ENCODE measurements at regions not wholly inside any gene's neighbourhood (a gene's known extent, or its start where the extent isn't known, plus 50 kb on each side); places are given as distances from the start of the nearest gene placed in this dataset.

DNA sequence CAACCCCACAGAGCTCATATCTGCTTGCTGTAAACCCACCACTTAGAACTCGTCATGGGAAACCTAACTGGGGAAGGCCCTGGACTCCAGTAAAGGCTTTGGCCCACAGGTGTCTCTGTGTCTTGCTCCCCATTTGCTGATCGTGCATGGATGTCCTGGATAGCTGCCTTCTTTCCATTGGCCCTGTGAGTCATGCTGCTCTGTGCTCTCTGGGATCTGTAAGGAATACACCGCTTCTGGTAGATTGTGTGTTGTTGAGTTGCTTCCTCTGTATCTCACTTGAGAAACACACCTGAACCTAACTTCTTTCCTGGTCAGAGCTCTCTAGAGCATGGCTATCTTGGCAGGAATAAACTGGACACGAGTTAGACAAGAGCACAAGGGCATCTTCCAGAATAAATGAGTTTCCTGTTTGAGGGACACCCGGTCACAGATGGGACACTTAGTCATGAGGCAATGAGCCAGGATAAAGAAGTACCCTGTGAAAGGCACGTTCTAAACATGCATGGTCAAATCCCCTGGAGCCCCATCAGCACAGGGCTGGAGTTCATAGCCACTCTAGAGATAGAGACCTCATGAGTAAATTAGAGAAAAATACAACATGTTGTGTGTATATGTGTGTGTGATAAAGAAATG lies 99.6 kb upstream of the TMEM170B start:
- 80% methylated on average over 2 of the region's 6 CpGs; no CpG with 5 or more reads in 1 of the 2 experiments for WGBS, 2 experiments (ENCODE audit: extremely low coverage in 2 of 2, insufficient read length in 1 of 2)
- H3K4ac ChIP-seq (ENCODE audit: low read depth, low read length), result 0 out of 2 replicates have a peak overlapping the region, but pooled peaks have one; percentile 1
- H4K91ac ChIP-seq (ENCODE audit: insufficient read depth, low read depth, low read length), result peak overlapping the region; percentile 8; the same call in 1 of the 2 replicates
- H4K8ac ChIP-seq (ENCODE audit: low read depth in 2 of 2, low read length in 2 of 2), result no peak overlapping the region
- peaks cover 18% of the 10 kb centered on the region for H3K4me1 ChIP-seq (ENCODE audit: control insufficient read depth, insufficient read depth, low read length)
- H3K18ac ChIP-seq (ENCODE audit: low read depth, low read length), result peak overlapping the region; percentile 6; the same call in 1 of the 2 replicates
- no peaks in the 10 kb centered on the region for H3K79me1 ChIP-seq (ENCODE audit: low read depth in 1 of 2, low read length in 2 of 2)
- peak overlapping the region; percentile 35; the same call in 1 of the 2 replicates for H2BK120ac ChIP-seq (ENCODE audit: low read depth, low read length)
- H2BK15ac ChIP-seq (ENCODE audit: low read depth, low read length), result peak overlapping the region; percentile 65; the same call in 2 of the 3 replicates
- no peak overlapping the region; the same call in 1 of the 2 replicates for H4K5ac ChIP-seq (ENCODE audit: low read depth, low read length)
- no peak overlapping the region for H3K27ac ChIP-seq (ENCODE audit: insufficient read depth, low read length)
- H3K9me3 ChIP-seq (ENCODE audit: control insufficient read depth, insufficient read depth, low read length), result no peaks in the 10 kb centered on the region
- no peak overlapping the region for H3K4me2 ChIP-seq (ENCODE audit: low read depth, low read length)
- ChIA-PET POLR2A (ENCODE audit: unreplicated experiment) (no interaction called here), CTCF (interaction anchor here (1.5 kb wide), 1 partner anchor 36 kb away, joined by 3 read pairs; no protein-coding TSS in a partner anchor)
- no peaks in the 10 kb centered on the region for H3K27me3 ChIP-seq (ENCODE audit: control insufficient read depth, insufficient read depth, low read length)
- H3K4me3 ChIP-seq (ENCODE audit: insufficient read depth, low read depth, low read length), result no peak overlapping the region
- no TSS peak for BruUV-seq (replicated peaks)
- no peaks in the 10 kb centered on the region for H4K20me1 ChIP-seq (ENCODE audit: insufficient read depth, low read length)
- H2AK9ac ChIP-seq (replicated peaks; ENCODE audit: low read depth, low read length, poor library complexity), result no peak overlapping the region
- peak overlapping the region; percentile 24 for H3K14ac ChIP-seq (replicated peaks; ENCODE audit: low read depth, low read length)
- dilution Hi-C loops (cut with HindIII; ENCODE audit: low sequenced_read_pairs, unreplicated experiment), result no loop called here
- TF ChIP-seq ELK1 (IDR thresholded peaks at IDR 0.05; ENCODE audit: borderline replicate concordance, low read depth, low read length) (no peak), MAFK (IDR thresholded peaks at IDR 0.05; ENCODE audit: low read depth, low read length) (no peak), USF2 (IDR thresholded peaks at IDR 0.05; ENCODE audit: low read depth, low read length) (no peak), MAZ (IDR thresholded peaks at IDR 0.05; ENCODE audit: borderline replicate concordance, low read depth, low read length) (no peak), BHLHE40 (IDR thresholded peaks at IDR 0.05; ENCODE audit: low read depth, low read length) (no peak), RAD21 (IDR thresholded peaks at IDR 0.05; ENCODE audit: low read length) (no peak), POLR2A (IDR thresholded peaks at IDR 0.05; ENCODE audit: low read depth, low read length) (no peak), RCOR1 (IDR thresholded peaks at IDR 0.05; ENCODE audit: insufficient replicate concordance, low read length) (no peak), CHD1 (IDR thresholded peaks at IDR 0.05; ENCODE audit: low read depth, low read length) (no peak), FOS (IDR thresholded peaks at IDR 0.05; ENCODE audit: low read depth, low read length) (no peak), MXI1 (IDR thresholded peaks at IDR 0.05; ENCODE audit: borderline replicate concordance, low read depth, low read length) (no peak), SMC3 (IDR thresholded peaks at IDR 0.05; ENCODE audit: low read depth, low read length) (no peak), CTCF (conservative IDR thresholded peaks at IDR 0.05; ENCODE audit: low read depth, low read length) (no peak), NFE2L2 (IDR thresholded peaks at IDR 0.05; ENCODE audit: low read depth, low read length) (no peak), CEBPB (IDR thresholded peaks at IDR 0.05; ENCODE audit: low read depth, low read length) (no peak), RFX5 (IDR thresholded peaks at IDR 0.05; ENCODE audit: low read depth, low read length) (no peak)
- H3K56ac ChIP-seq (ENCODE audit: extremely low read depth, insufficient read depth, low read length), result no peak overlapping the region
- no peak overlapping the region for H2BK5ac ChIP-seq (ENCODE audit: low read depth, low read length, poor library complexity, severe bottlenecking)
- H2AK5ac ChIP-seq (ENCODE audit: low read depth, low read length), result peak overlapping the region; percentile 56
- H3K23ac ChIP-seq (ENCODE audit: low read depth, low read length), result no peak overlapping the region
- no peaks in the 10 kb centered on the region for H3K36me3 ChIP-seq (ENCODE audit: control insufficient read depth, insufficient read depth, low read length)
- H3K9me1 ChIP-seq (ENCODE audit: insufficient read depth, low read length), result peaks cover 7% of the 10 kb centered on the region; the same call in 1 of the 2 replicates
- DNase-seq (no peak), ATAC-seq (ENCODE audit: low read depth) (no peak)
- H2BK20ac ChIP-seq (ENCODE audit: low read depth, low read length), result peak overlapping the region; percentile 7; the same call in 1 of the 2 replicates
- H3K9ac ChIP-seq (ENCODE audit: low read depth, low read length), result no peak overlapping the region
- in situ Hi-C loops (cut with MboI; ENCODE audit: low sequenced_read_pairs), result no loop called here
- intact Hi-C loops (cut with micrococcal nuclease), result no loop called here
- H2AFZ ChIP-seq (replicated peaks; ENCODE audit: low read length, poor library complexity), result peak overlapping the region; percentile 28
